SK-N-SH (cell line): ENCODE measurements at regions not wholly inside any gene's neighbourhood (a gene's known extent, or its start where the extent isn't known, plus 50 kb on each side); places are given as distances from the start of the nearest gene placed in this dataset.

Experiments
- CTCF ChIA-PET: fragments of 300-600, 350-600 bp; formaldehyde crosslinking; extraction: SDS; loops from one replicate; lab custom pipeline; 2021; lab: Yijun Ruan, JAX
- POLR2A ChIA-PET: fragments of 350-600 bp; sonication (Branson Sonifier 250); formaldehyde crosslinking; extraction: SDS; loops from one replicate; lab custom pipeline; 2020; ENCODE audit warnings: antibody characterized with exemption, inconsistent platforms; lab: Yijun Ruan, JAX
- DNase-seq: peaks from one replicate; pipeline ENCODE4 v3.0.0; 2012
- H2AFZ ChIP-seq: fragments of 200-600 bp; sonication (generic); 2 replicates; pipeline ENCODE4 v1.8.1; 2016; ENCODE audit warnings: antibody characterized with exemption, mild to moderate bottlenecking, low read depth
- H3F3A ChIP-seq: fragments of 200-600 bp; sonication (generic); replicated peaks from 2 replicates; pipeline ENCODE3; 2016; ENCODE audit warnings: antibody characterized with exemption, mild to moderate bottlenecking; ENCODE audit not compliant: insufficient read depth
- H3K27ac ChIP-seq, 2 experiments: fragments of 200-500 bp in 1 of 2; fragments of 200-600 bp in 1 of 2; sonication (Bioruptor generic) in 1 of 2; sonication (generic), shearing (Covaris generic) in 1 of 2; 2 replicates each; pipeline versions ENCODE4 v1.5.1 to v1.6.1; 2014 to 2016; ENCODE audit warnings: low read depth in 2 of 2, inconsistent platforms in 1 of 2, low read length in 1 of 2, mild to moderate bottlenecking in 1 of 2, mixed read lengths in 1 of 2
- H3K27me3 ChIP-seq: fragments of 200-600 bp; sonication (generic), shearing (Covaris generic); 2 replicates; pipeline ENCODE4 v1.6.1; 2016; ENCODE audit warnings: mixed run types; ENCODE audit not compliant: insufficient read depth
- H3K36me3 ChIP-seq, 2 experiments: fragments of 200-500 bp in 1 of 2; fragments of 200-600 bp in 1 of 2; sonication (Bioruptor generic) in 1 of 2; sonication (generic) in 1 of 2; replicated peaks in 1 of 2; 2 replicates each; pipeline versions ENCODE3 to v1.5.1; 2014 to 2016; ENCODE audit warnings: low read length in 1 of 2, mild to moderate bottlenecking in 1 of 2; ENCODE audit not compliant: insufficient read depth in 2 of 2, control insufficient read depth in 1 of 2
- H3K4me1 ChIP-seq, 2 experiments: fragments of 200-500 bp in 1 of 2; fragments of 200-600 bp in 1 of 2; sonication (Bioruptor generic) in 1 of 2; sonication (generic), shearing (Covaris generic) in 1 of 2; 2 replicates each; pipeline versions ENCODE4 v1.5.1 to v1.6.1; 2014 to 2016; ENCODE audit warnings: low read depth in 1 of 2, low read length in 1 of 2, mixed run types in 1 of 2; ENCODE audit not compliant: insufficient read depth in 2 of 2, control insufficient read depth in 1 of 2
- H3K4me2 ChIP-seq: fragments of 200-600 bp; sonication (generic), shearing (Covaris generic); 2 replicates; pipeline ENCODE4 v1.6.1; 2017; ENCODE audit warnings: mixed run types
- H3K4me3 ChIP-seq, 2 experiments: fragments of 200-500 bp in 1 of 2; fragments of 200-600 bp in 1 of 2; sonication (Bioruptor generic) in 1 of 2; sonication (generic), shearing (Covaris generic) in 1 of 2; 2 replicates each; pipeline versions ENCODE4 v1.5.1 to v1.8.1; 2014 to 2016; ENCODE audit warnings: low read depth in 2 of 2, inconsistent platforms in 1 of 2, low read length in 1 of 2, mild to moderate bottlenecking in 1 of 2, mixed read lengths in 1 of 2, moderate library complexity in 1 of 2
- H3K79me2 ChIP-seq: fragments of 200-600 bp; sonication (generic); 2 replicates; pipeline ENCODE4 v1.8.1; 2017; ENCODE audit warnings: mild to moderate bottlenecking; ENCODE audit not compliant: insufficient read depth
- H3K9ac ChIP-seq: fragments of 200-600 bp; sonication (generic); 2 replicates; pipeline ENCODE4 v1.6.1; 2017; ENCODE audit warnings: mixed run types
- H3K9me2 ChIP-seq: fragments of 200-600 bp; sonication (generic); 2 replicates; pipeline ENCODE4 v1.6.1; 2017; ENCODE audit warnings: mixed run types
- H3K9me3 ChIP-seq: fragments of 200-600 bp; sonication (generic); 2 replicates; pipeline ENCODE4 v1.6.1; 2017; ENCODE audit warnings: mixed run types, mild to moderate bottlenecking, moderate library complexity
- H4K20me1 ChIP-seq: fragments of 200-600 bp; sonication (generic); 2 replicates; pipeline ENCODE4 v1.6.1; 2017; ENCODE audit warnings: mild to moderate bottlenecking, mixed run types; ENCODE audit not compliant: insufficient read depth
- CHD2 ChIP-seq: fragments of 150-350 bp; IDR thresholded peaks from 2 replicates; pipeline ENCODE4 v1.6.1; 2018; ENCODE audit warnings: low read length; ENCODE audit not compliant: partially characterized antibody
- EZH2phosphoT487 ChIP-seq: fragments of 200-600 bp; sonication (generic); IDR thresholded peaks from 2 replicates; pipeline ENCODE4 v1.6.1; 2017; ENCODE audit warnings: low read depth, mixed run types, mild to moderate bottlenecking, antibody characterized with exemption, moderate library complexity, borderline replicate concordance
- FOSL2 ChIP-seq: IDR thresholded peaks from 2 replicates; pipeline ENCODE4 v1.4.0; 2012; ENCODE audit warnings: low read depth, mild to moderate bottlenecking, moderate library complexity, borderline replicate concordance
- FOXJ3 ChIP-seq: sonication (generic); formaldehyde crosslinking; IDR thresholded peaks from 2 replicates; pipeline ENCODE4 v1.5.1; 2020; ENCODE audit warnings: mild to moderate bottlenecking, missing genetic modification reagents
- GABPA ChIP-seq: IDR thresholded peaks from 2 replicates; pipeline ENCODE4 v1.4.0; 2012; ENCODE audit warnings: low read depth, mild to moderate bottlenecking
- GATA2 ChIP-seq: sonication (generic); formaldehyde crosslinking; IDR thresholded peaks from 2 replicates; pipeline ENCODE4 v1.5.0; 2020; ENCODE audit warnings: mild to moderate bottlenecking, missing genetic modification reagents
- IRF3 ChIP-seq: fragments of 150-350 bp; IDR thresholded peaks from 2 replicates; pipeline ENCODE4 v1.6.1; 2016; ENCODE audit warnings: mild to moderate bottlenecking, low read depth, low read length
- NFIC ChIP-seq: IDR thresholded peaks from 2 replicates; pipeline ENCODE4 v1.4.0; 2012; ENCODE audit warnings: borderline replicate concordance
- NRF1 ChIP-seq: IDR thresholded peaks from 2 replicates; pipeline ENCODE4 v1.6.1; 2012; ENCODE audit warnings: low read depth, mild to moderate bottlenecking, low read length
- RCOR1 ChIP-seq: fragments of 150-350 bp; IDR thresholded peaks from 2 replicates; pipeline ENCODE4 v1.6.1; 2017; ENCODE audit warnings: antibody characterized with exemption, low read length
- SIN3A ChIP-seq: IDR thresholded peaks from 2 replicates; pipeline ENCODE4 v1.6.1; 2012; ENCODE audit warnings: low read depth, mild to moderate bottlenecking, low read length, moderate library complexity, borderline replicate concordance
- TAF1 ChIP-seq: IDR thresholded peaks from 2 replicates; pipeline ENCODE4 v1.6.1; 2012; ENCODE audit warnings: low read depth, mild to moderate bottlenecking, low read length, moderate library complexity, borderline replicate concordance
- TEAD4 ChIP-seq: IDR thresholded peaks from 2 replicates; pipeline ENCODE4 v1.4.0; 2012; ENCODE audit warnings: mild to moderate bottlenecking, borderline replicate concordance; ENCODE audit not compliant: insufficient read depth
- USF1 ChIP-seq: IDR thresholded peaks from 2 replicates; pipeline ENCODE4 v1.4.0; 2012; ENCODE audit warnings: low read depth, borderline replicate concordance
- YY1 ChIP-seq: IDR thresholded peaks from 2 replicates; pipeline ENCODE4 v1.4.0; 2012; ENCODE audit warnings: low read depth, mild to moderate bottlenecking
- WGBS: methylation state at CpG from one replicate; pipeline ENCODE4 v1.1.6; 2017; ENCODE audit warnings: low lambda C conversion rate; 5-methylcytosine and 5-hydroxymethylcytosine counted together
- TF ChIP-seq, protein P1 (sequence below): IDR thresholded peaks from 2 replicates; pipeline ENCODE4 v1.4.0; 2012; ENCODE audit warnings: low read depth, borderline replicate concordance
- TF ChIP-seq, protein P2 (sequence below): IDR thresholded peaks from 2 replicates; pipeline ENCODE4; 2012
- TF ChIP-seq, protein P3 (sequence below): fragments of 150-350 bp; IDR thresholded peaks from 2 replicates; pipeline ENCODE4 v1.6.1; 2017; ENCODE audit warnings: antibody characterized with exemption, low read length, low read depth, borderline replicate concordance
- TF ChIP-seq, protein P4 (sequence below): IDR thresholded peaks from 2 replicates; pipeline ENCODE4 v1.6.1; 2012; ENCODE audit warnings: mild to moderate bottlenecking, low read depth, low read length, moderate library complexity

GRCh38 chr12:83753904-83754303 lies 1067.2 kb downstream of the TMTC2 start:
- Histone ChIP-seq H3K9ac (no peak overlapping the region), H3K9me3 (no peaks in the 10 kb centered on the region), H3K36me3 (no peaks in the 10 kb centered on the region), H3K79me2 (no peaks in the 10 kb centered on the region), H3F3A (no peaks in the 10 kb centered on the region), H3K4me1 (no peaks in the 10 kb centered on the region), H4K20me1 (no peaks in the 10 kb centered on the region), H3K27me3 (no peaks in the 10 kb centered on the region), H3K9me2 (no peaks in the 10 kb centered on the region; the same call in 1 of the 2 replicates), H3K27ac (no peak overlapping the region), H3K4me2 (no peak overlapping the region), H3K4me3 (no peak overlapping the region), H2AFZ (no peak overlapping the region; the same call in 1 of the 2 replicates)
- 68% methylated on average over 1 of the region's 1 CpG for WGBS
- ChIA-PET POLR2A (no interaction called here), CTCF (interaction anchor here (1.4 kb wide), 1 partner anchor 11 kb away, joined by 3 read pairs; no protein-coding TSS in a partner anchor)
- TF ChIP-seq, protein P1, sequence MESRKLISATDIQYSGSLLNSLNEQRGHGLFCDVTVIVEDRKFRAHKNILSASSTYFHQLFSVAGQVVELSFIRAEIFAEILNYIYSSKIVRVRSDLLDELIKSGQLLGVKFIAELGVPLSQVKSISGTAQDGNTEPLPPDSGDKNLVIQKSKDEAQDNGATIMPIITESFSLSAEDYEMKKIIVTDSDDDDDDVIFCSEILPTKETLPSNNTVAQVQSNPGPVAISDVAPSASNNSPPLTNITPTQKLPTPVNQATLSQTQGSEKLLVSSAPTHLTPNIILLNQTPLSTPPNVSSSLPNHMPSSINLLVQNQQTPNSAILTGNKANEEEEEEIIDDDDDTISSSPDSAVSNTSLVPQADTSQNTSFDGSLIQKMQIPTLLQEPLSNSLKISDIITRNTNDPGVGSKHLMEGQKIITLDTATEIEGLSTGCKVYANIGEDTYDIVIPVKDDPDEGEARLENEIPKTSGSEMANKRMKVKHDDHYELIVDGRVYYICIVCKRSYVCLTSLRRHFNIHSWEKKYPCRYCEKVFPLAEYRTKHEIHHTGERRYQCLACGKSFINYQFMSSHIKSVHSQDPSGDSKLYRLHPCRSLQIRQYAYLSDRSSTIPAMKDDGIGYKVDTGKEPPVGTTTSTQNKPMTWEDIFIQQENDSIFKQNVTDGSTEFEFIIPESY, result no peak
- TF ChIP-seq TAF1 (no peak), GATA2 (CRISPR knock-in tag) (no peak), FOXJ3 (CRISPR knock-in tag) (no peak), GABPA (no peak), NFIC (no peak), IRF3 (no peak), FOSL2 (no peak), NRF1 (no peak), EZH2phosphoT487 (no peak), SIN3A (no peak), USF1 (no peak), YY1 (no peak), CHD2 (no peak), TEAD4 (no peak), RCOR1 (no peak)
- TF ChIP-seq, protein P2, sequence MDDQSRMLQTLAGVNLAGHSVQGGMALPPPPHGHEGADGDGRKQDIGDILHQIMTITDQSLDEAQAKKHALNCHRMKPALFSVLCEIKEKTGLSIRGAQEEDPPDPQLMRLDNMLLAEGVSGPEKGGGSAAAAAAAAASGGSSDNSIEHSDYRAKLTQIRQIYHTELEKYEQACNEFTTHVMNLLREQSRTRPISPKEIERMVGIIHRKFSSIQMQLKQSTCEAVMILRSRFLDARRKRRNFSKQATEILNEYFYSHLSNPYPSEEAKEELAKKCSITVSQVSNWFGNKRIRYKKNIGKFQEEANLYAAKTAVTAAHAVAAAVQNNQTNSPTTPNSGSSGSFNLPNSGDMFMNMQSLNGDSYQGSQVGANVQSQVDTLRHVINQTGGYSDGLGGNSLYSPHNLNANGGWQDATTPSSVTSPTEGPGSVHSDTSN, result no peak
- TF ChIP-seq, protein P3, sequence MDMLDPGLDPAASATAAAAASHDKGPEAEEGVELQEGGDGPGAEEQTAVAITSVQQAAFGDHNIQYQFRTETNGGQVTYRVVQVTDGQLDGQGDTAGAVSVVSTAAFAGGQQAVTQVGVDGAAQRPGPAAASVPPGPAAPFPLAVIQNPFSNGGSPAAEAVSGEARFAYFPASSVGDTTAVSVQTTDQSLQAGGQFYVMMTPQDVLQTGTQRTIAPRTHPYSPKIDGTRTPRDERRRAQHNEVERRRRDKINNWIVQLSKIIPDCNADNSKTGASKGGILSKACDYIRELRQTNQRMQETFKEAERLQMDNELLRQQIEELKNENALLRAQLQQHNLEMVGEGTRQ, result no peak
- TF ChIP-seq, protein P4, sequence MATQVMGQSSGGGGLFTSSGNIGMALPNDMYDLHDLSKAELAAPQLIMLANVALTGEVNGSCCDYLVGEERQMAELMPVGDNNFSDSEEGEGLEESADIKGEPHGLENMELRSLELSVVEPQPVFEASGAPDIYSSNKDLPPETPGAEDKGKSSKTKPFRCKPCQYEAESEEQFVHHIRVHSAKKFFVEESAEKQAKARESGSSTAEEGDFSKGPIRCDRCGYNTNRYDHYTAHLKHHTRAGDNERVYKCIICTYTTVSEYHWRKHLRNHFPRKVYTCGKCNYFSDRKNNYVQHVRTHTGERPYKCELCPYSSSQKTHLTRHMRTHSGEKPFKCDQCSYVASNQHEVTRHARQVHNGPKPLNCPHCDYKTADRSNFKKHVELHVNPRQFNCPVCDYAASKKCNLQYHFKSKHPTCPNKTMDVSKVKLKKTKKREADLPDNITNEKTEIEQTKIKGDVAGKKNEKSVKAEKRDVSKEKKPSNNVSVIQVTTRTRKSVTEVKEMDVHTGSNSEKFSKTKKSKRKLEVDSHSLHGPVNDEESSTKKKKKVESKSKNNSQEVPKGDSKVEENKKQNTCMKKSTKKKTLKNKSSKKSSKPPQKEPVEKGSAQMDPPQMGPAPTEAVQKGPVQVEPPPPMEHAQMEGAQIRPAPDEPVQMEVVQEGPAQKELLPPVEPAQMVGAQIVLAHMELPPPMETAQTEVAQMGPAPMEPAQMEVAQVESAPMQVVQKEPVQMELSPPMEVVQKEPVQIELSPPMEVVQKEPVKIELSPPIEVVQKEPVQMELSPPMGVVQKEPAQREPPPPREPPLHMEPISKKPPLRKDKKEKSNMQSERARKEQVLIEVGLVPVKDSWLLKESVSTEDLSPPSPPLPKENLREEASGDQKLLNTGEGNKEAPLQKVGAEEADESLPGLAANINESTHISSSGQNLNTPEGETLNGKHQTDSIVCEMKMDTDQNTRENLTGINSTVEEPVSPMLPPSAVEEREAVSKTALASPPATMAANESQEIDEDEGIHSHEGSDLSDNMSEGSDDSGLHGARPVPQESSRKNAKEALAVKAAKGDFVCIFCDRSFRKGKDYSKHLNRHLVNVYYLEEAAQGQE, result no peak
- DNase-seq, result no peak
